ENCODE measurements at regions not wholly inside any gene's neighbourhood (a gene's known extent, or its start where the extent isn't known, plus 50 kb on each side); places are given as distances from the start of the nearest gene placed in this dataset.
A peak's percentile ranks its signal among the peaks of the same experiment; 100 is the strongest.

DNA sequence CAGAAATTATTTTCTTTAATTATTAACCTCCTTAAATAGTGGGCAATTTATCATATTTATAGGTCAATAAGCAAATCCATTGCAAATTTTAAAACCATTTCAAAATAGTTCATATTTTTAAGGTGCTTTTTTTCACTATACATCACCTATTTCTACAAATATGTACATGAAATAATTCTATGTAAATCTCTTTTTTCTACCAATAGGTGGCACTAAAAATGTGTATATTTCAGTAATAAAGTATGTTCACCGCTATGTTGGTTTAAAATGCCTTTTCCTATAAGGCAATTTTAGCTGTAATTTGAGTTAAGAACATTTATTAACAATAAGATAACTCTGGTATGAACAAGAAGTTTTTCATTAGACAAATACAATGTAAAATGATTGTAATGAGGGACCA, 672.2 kb downstream of the KCTD8 start:
- TF ChIP-seq, protein P1, sequence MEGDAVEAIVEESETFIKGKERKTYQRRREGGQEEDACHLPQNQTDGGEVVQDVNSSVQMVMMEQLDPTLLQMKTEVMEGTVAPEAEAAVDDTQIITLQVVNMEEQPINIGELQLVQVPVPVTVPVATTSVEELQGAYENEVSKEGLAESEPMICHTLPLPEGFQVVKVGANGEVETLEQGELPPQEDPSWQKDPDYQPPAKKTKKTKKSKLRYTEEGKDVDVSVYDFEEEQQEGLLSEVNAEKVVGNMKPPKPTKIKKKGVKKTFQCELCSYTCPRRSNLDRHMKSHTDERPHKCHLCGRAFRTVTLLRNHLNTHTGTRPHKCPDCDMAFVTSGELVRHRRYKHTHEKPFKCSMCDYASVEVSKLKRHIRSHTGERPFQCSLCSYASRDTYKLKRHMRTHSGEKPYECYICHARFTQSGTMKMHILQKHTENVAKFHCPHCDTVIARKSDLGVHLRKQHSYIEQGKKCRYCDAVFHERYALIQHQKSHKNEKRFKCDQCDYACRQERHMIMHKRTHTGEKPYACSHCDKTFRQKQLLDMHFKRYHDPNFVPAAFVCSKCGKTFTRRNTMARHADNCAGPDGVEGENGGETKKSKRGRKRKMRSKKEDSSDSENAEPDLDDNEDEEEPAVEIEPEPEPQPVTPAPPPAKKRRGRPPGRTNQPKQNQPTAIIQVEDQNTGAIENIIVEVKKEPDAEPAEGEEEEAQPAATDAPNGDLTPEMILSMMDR (conservative IDR thresholded peaks at IDR 0.05; ENCODE audit: low read depth, low read length), result peak; percentile 46; the same call in 1 of the 2 replicates
- no peak for TF ChIP-seq EZH2 (IDR thresholded peaks at IDR 0.05; ENCODE audit: borderline replicate concordance, low read depth, low read length, poor library complexity, severe bottlenecking)
